ENCODE measurements at regions not wholly inside any gene's neighbourhood (a gene's known extent, or its start where the extent isn't known, plus 50 kb on each side); places are given as distances from the start of the nearest gene placed in this dataset.

DNA sequence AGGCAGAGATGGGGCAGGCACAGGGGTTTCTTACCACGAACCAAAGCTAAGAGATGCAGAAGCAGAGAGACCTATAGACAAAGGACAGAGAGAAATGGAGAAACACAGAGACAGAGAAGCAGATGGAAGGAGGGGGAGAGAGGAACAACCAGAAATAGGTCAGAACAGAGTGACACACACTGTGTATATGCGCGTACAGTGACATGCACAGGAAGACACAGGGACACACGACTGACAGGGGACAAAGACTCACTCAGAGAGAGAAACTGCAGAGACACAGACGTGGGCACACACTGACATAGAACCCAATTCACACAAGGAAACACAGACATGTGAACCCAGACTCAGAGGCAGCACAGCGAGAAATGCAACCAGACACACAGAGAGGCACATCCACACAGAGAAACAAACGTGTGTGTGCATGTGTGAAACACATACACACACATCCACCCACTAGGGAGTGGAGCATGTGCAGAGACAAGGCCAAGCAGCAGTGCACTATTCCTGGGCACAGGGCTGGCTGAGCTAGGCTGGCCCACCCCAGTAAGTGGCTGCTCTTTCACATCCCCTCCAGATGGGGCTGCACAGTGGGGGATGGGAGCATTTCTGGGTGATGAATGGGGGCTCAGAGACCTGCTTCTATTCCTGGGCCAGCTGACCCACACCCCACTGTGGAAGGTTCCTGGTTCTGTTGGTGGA is 123.4 kb upstream of the CSF3R start:
- Histone ChIP-seq H2BK5ac (ENCODE audit: low read depth, low read length, poor library complexity, severe bottlenecking) (no peak overlapping the region), H2AK9ac (replicated peaks; ENCODE audit: low read depth, low read length, poor library complexity) (no peak overlapping the region), H2AK5ac (ENCODE audit: low read depth, low read length) (no peak overlapping the region), H3K9ac (ENCODE audit: low read depth, low read length) (no peak overlapping the region), H2BK15ac (ENCODE audit: low read depth, low read length) (no peak overlapping the region), H4K8ac (ENCODE audit: low read depth in 2 of 2, low read length in 2 of 2) (no peak overlapping the region), H2BK20ac (ENCODE audit: low read depth, low read length) (no peak overlapping the region), H3K4me3 (ENCODE audit: insufficient read depth, low read depth, low read length) (no peak overlapping the region), H3K56ac (ENCODE audit: extremely low read depth, insufficient read depth, low read length) (no peak overlapping the region), H3K18ac (ENCODE audit: low read depth, low read length) (no peak overlapping the region), H4K5ac (ENCODE audit: low read depth, low read length) (no peak overlapping the region), H3K27ac (ENCODE audit: insufficient read depth, low read length) (no peak overlapping the region), H3K23ac (ENCODE audit: low read depth, low read length) (no peak overlapping the region), H3K9me3 (ENCODE audit: control insufficient read depth, insufficient read depth, low read length) (no peaks in the 10 kb centered on the region), H2AFZ (replicated peaks; ENCODE audit: low read length, poor library complexity) (no peak overlapping the region), H3K79me1 (ENCODE audit: low read depth in 1 of 2, low read length in 2 of 2) (no peaks in the 10 kb centered on the region), H3K4ac (ENCODE audit: low read depth, low read length) (no peak overlapping the region), H3K27me3 (ENCODE audit: control insufficient read depth, insufficient read depth, low read length) (no peaks in the 10 kb centered on the region), H3K4me2 (ENCODE audit: low read depth, low read length) (no peak overlapping the region), H3K14ac (replicated peaks; ENCODE audit: low read depth, low read length) (no peak overlapping the region), H2BK120ac (ENCODE audit: low read depth, low read length) (no peak overlapping the region), H3K4me1 (ENCODE audit: control insufficient read depth, insufficient read depth, low read length) (no peaks in the 10 kb centered on the region), H4K20me1 (ENCODE audit: insufficient read depth, low read length) (no peaks in the 10 kb centered on the region), H3K36me3 (ENCODE audit: control insufficient read depth, insufficient read depth, low read length) (no peaks in the 10 kb centered on the region), H4K91ac (ENCODE audit: insufficient read depth, low read depth, low read length) (no peak overlapping the region), H3K9me1 (ENCODE audit: insufficient read depth, low read length) (0 out of 2 replicates have a peak, but pooled peaks cover 2% of the 10 kb centered on the region)
- no TSS peak for BruUV-seq (replicated peaks)
- POLR2A ChIA-PET (ENCODE audit: unreplicated experiment), result no interaction called here
- DNase-seq (no peak), ATAC-seq (ENCODE audit: low read depth) (no peak)
- in situ Hi-C loops (cut with MboI; ENCODE audit: low sequenced_read_pairs), result no loop called here
- 42% methylated on average over 4 of the region's 7 CpGs; no CpG with 5 or more reads in 1 of the 2 experiments for WGBS, 2 experiments (ENCODE audit: extremely low coverage in 2 of 2, insufficient read length in 1 of 2)
- dilution Hi-C loops (cut with HindIII; ENCODE audit: low sequenced_read_pairs, unreplicated experiment), result no loop called here
- intact Hi-C loops (cut with micrococcal nuclease), result no loop called here
- CTCF ChIA-PET, result no interaction called here
- TF ChIP-seq CHD1 (IDR thresholded peaks at IDR 0.05; ENCODE audit: low read depth, low read length), result no peak
- no peak for TF ChIP-seq SMC3 (IDR thresholded peaks at IDR 0.05; ENCODE audit: low read depth, low read length)
- no peak for TF ChIP-seq POLR2A (IDR thresholded peaks at IDR 0.05; ENCODE audit: low read depth, low read length)
- TF ChIP-seq CEBPB (IDR thresholded peaks at IDR 0.05; ENCODE audit: low read depth, low read length), result no peak
- no peak for TF ChIP-seq NFE2L2 (IDR thresholded peaks at IDR 0.05; ENCODE audit: low read depth, low read length)
- TF ChIP-seq, protein P1, sequence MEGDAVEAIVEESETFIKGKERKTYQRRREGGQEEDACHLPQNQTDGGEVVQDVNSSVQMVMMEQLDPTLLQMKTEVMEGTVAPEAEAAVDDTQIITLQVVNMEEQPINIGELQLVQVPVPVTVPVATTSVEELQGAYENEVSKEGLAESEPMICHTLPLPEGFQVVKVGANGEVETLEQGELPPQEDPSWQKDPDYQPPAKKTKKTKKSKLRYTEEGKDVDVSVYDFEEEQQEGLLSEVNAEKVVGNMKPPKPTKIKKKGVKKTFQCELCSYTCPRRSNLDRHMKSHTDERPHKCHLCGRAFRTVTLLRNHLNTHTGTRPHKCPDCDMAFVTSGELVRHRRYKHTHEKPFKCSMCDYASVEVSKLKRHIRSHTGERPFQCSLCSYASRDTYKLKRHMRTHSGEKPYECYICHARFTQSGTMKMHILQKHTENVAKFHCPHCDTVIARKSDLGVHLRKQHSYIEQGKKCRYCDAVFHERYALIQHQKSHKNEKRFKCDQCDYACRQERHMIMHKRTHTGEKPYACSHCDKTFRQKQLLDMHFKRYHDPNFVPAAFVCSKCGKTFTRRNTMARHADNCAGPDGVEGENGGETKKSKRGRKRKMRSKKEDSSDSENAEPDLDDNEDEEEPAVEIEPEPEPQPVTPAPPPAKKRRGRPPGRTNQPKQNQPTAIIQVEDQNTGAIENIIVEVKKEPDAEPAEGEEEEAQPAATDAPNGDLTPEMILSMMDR (conservative IDR thresholded peaks at IDR 0.05; ENCODE audit: low read depth, low read length), result no peak
- TF ChIP-seq MAFK (IDR thresholded peaks at IDR 0.05; ENCODE audit: low read depth, low read length), result no peak
- TF ChIP-seq RAD21 (IDR thresholded peaks at IDR 0.05; ENCODE audit: low read length), result no peak
- TF ChIP-seq, protein P2, sequence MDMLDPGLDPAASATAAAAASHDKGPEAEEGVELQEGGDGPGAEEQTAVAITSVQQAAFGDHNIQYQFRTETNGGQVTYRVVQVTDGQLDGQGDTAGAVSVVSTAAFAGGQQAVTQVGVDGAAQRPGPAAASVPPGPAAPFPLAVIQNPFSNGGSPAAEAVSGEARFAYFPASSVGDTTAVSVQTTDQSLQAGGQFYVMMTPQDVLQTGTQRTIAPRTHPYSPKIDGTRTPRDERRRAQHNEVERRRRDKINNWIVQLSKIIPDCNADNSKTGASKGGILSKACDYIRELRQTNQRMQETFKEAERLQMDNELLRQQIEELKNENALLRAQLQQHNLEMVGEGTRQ (IDR thresholded peaks at IDR 0.05; ENCODE audit: low read depth, low read length), result no peak
- TF ChIP-seq, protein P3, sequence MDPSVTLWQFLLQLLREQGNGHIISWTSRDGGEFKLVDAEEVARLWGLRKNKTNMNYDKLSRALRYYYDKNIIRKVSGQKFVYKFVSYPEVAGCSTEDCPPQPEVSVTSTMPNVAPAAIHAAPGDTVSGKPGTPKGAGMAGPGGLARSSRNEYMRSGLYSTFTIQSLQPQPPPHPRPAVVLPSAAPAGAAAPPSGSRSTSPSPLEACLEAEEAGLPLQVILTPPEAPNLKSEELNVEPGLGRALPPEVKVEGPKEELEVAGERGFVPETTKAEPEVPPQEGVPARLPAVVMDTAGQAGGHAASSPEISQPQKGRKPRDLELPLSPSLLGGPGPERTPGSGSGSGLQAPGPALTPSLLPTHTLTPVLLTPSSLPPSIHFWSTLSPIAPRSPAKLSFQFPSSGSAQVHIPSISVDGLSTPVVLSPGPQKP (IDR thresholded peaks at IDR 0.05; ENCODE audit: borderline replicate concordance, low read depth, low read length), result no peak
- TF ChIP-seq FOS (IDR thresholded peaks at IDR 0.05; ENCODE audit: low read depth, low read length), result no peak
- TF ChIP-seq BHLHE40 (IDR thresholded peaks at IDR 0.05; ENCODE audit: low read depth, low read length), result no peak
- TF ChIP-seq MAZ (IDR thresholded peaks at IDR 0.05; ENCODE audit: borderline replicate concordance, low read depth, low read length), result no peak
- no peak for TF ChIP-seq MXI1 (IDR thresholded peaks at IDR 0.05; ENCODE audit: borderline replicate concordance, low read depth, low read length)

Measured in IMR-90 (cell line).